ENCODE measurements at regions not wholly inside any gene's neighbourhood (a gene's known extent, or its start where the extent isn't known, plus 50 kb on each side); places are given as distances from the start of the nearest gene placed in this dataset.
"Not testable (repeated sequence)": the region's sequence is repeated elsewhere in the genome, so short reads cannot be mapped to it uniquely, and the experiment has no call there.

GRCh38 chr1:95297906-95298305 is 63.9 kb downstream of the RWDD3 start:
- DNase-seq (ENCODE audit: low read depth), result not testable (repeated sequence)

DNA sequence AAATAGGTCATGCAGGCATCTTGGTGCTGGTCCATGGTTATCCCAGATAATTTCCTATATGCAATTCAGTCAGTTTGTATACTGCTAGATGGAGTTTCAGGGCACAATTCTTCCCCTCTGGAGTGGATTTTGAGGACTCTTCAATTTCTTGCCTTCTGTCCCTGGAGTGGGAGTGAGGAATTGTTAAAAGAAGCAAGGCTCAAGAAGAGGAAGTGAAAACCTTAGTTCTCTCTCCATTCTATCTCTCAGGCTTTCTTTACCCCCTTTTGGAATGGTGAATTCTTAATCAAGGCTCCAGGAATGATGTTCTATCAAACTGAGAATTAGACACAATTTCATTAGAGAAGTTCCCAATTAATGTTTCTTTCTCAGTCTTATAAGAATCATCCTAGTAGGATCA is 67.1 kb downstream of the RWDD3 start:
- no peak for DNase-seq (ENCODE audit: low read depth)

- no peak for DNase-seq (ENCODE audit: low read depth)
Observed at GRCh38 chr1:95301614-95302013, 67.6 kb downstream of the RWDD3 start.

GRCh38 chr1:95304803-95305202 is 70.8 kb downstream of the RWDD3 start:
- DNase-seq (ENCODE audit: low read depth), result no peak

GRCh38 chr1:95308276-95309030 is 74.4 kb downstream of the RWDD3 start:
- DNase-seq (ENCODE audit: low read depth), result no peak

DNA sequence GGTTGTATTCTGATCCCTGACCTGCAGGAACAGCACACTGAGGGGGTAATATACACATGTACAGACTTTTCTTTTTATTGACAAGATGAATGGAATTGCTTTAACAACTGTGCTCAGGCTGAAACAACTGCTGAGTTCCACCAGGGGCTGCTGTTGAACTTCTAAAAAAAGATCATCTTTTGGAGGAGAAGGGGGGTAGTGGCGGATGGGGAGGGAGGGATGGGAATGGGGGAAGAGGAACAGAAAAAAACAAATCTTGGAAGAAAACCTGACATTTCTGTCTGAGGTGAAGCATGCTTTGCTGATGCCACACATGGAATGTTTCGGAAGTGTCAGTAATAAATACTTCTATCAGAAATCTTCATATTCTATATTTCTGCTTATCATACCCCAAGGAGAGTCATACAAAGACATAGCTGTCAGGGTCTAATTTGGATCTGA is 75.0 kb downstream of the RWDD3 start:
- DNase-seq (ENCODE audit: low read depth), result peak; percentile 4

DNA sequence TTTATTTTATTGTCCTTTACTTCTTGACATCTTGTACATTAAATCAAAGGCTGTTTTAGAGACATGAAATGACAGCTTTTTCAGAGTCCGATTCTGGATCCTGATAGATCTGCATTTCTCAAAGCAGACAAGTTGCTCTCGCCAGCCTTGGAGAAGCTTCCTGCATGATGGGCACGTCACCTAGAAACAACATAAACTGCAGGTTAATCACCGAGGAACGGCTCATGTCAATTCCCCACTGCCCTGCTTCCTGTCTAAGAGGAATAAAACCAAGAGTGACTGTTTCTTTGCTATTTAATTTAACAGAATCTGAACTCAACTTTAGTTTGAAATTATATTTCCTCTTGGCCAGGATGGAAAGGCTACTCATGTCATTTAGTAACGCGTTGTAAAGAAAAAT is 77.0 kb downstream of the RWDD3 start:
- DNase-seq (ENCODE audit: low read depth), result no peak

GRCh38 chr1:95311762-95312161 is 77.8 kb downstream of the RWDD3 start:
- no peak for DNase-seq (ENCODE audit: low read depth)

DNA sequence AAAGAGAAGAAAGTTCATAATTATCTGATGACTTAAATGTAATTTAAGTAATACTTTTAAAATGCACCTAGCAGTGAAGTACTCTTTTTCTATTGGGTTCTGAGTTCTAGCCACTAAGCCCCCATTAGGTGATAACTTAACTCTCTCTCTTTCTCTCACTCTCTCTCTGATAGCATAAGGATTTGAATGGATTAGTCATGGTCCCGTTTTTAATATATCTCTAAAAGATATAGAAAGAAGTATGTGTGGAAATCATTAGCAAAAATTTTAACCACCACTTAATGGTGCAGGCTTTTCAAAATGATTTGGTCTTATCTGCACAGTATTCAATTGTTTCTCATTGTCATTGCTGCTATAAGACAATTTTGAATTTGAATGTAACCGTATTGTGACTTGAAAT is 78.2 kb downstream of the RWDD3 start:
- no peak for DNase-seq (ENCODE audit: low read depth)

DNA sequence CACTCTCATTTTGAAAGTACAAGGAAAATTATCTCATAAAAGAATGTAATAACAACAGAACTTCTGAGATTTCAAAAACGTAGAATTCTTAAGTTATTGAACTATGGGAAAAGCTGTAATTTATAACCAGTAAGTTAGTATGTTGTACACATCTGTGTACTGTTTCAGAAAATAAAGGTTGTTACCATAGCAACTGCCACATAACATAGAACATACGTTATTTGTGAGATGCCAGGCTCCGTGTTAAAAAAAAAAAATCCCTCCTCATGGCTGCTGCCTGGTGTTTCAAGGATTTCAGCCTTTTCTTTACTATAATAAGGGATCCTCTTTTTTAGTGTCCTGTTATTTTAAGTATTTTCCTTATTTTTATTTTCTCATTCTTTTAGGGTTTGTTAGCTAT is 79.5 kb downstream of the RWDD3 start:
- no peak for DNase-seq (ENCODE audit: low read depth)

DNA sequence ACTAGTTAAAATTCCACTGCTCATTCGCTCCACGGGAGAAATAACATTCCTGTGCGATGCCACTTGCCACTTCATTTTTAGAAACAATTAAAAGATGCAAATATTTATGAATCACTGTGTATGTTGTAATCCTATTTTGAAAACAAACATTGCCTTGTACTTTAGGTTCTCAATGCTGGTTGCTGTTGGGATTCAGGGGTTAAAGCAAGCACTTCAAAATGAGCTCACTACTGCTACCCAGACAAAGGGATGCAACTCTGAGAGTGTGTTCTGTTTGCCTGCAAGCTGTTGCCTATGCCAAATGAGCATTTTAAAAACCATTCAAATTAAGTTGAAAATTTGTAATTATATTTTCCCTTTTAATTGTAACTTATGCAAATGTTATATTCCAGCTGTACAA is 87.5 kb downstream of the RWDD3 start:
- no peak for DNase-seq (ENCODE audit: low read depth)

GRCh38 chr1:95323123-95323522 is 89.1 kb downstream of the RWDD3 start:
- DNase-seq (ENCODE audit: low read depth), result no peak

DNA sequence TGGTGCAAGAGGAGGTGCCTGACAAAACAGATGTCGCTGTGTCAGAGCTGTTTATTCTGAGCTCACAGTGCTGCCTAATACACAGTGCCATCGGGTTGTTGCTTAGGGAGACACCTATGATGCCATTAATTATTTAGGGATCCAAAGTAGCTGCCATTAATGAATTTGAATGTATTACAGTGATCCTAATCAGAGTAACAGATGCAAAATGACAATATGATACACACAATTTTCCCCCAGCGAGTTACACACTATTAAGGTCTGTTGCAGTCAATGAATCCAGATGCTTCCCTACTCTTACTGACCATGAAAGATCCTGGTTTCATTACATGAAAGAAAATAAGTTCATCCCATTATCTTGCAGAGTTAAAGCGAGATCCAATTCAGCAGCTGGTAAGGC is 91.3 kb downstream of the RWDD3 start:
- DNase-seq (ENCODE audit: low read depth), result no peak

DNA sequence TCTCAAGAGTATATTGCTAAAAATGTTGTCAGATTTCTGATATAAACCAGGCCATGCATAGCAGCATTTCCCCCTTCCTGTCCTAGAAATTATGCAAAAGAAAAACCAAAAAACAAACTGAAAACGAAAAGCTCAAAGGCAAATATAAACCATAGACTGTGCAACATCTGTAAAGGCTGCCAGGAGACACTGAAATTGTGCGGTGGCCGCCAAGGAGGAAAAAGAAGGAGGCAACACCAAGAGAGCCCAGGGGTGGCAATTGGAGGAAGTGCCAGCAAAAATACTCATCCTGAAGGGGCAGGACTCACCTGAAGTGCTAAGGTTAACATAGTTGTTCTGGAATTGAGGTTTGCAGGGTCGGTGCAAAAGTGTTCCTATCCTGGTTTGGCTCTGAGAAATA is 92.0 kb downstream of the RWDD3 start:
- no peak for DNase-seq (ENCODE audit: low read depth)

GRCh38 chr1:95332754-95333153 is 98.7 kb downstream of the RWDD3 start:
- no peak for DNase-seq (ENCODE audit: low read depth)

DNA sequence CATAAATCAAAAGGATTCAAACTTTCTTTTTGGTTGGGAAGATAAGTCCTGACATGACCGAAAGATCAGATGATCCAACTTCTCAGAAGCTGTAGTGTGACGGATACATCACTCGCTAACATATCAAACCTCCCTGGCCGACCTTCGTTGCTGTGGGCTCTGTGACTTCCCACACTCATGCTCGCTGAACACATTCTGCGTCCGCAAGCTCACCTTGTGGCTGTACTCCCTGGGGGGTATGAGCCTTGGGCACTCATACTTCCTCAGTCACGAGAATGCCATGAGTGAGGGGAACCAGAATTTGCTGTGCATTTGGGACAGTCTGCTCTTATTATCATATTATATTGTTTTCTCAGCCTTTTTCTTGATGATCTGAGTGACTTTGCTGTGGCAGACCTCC is 105.4 kb downstream of the RWDD3 start:
- DNase-seq (ENCODE audit: low read depth), result no peak

- no peak for DNase-seq (ENCODE audit: low read depth)
Observed at GRCh38 chr1:95340061-95340460, 106.1 kb downstream of the RWDD3 start.

DNA sequence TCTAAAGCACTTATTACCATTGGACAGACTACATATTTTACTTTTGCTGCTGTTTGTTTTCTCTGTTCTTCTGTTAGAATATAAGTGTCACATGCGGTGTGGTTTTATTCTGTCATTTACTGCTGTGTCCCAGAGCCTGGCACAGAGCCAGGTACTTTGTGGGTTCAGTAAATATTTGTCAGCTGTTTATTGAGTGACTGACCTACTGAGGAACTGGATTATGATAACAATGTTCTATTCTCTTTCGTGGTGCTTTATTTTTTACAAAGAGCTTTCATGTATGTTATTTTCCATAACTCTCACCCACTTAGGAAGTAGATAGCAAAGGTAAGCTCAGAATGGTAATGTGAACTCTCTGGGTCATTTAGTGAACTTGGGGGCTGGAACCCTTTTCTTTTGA is 118.8 kb downstream of the RWDD3 start:
- DNase-seq (ENCODE audit: low read depth), result no peak

DNA sequence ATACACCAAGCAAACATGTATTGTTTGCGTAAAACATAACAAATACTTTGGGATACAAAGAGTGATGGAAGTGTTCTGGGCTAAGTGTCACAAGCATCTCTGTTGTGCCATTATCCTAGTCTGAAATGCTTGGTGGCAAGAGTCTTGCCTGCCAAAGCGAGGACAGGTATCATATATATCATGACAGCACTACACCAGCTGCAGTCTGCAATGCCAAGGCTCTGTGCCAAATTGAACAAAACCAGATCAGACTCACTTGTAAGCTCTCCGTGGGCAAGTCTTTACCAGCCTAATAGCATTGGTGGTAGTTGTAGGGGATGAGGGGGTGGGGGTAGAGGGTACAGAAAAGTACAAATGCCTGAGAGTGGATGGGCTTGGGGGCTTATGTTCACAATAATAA is 119.2 kb downstream of the RWDD3 start:
- DNase-seq (ENCODE audit: low read depth), result no peak

GRCh38 chr1:95364546-95364945 is 130.5 kb downstream of the RWDD3 start:
- no peak for DNase-seq (ENCODE audit: low read depth)

GRCh38 chr1:95366498-95366897 is 132.5 kb downstream of the RWDD3 start:
- no peak for DNase-seq (ENCODE audit: low read depth)

GRCh38 chr1:95368178-95368577 is 134.2 kb downstream of the RWDD3 start:
- DNase-seq (ENCODE audit: low read depth), result no peak

DNA sequence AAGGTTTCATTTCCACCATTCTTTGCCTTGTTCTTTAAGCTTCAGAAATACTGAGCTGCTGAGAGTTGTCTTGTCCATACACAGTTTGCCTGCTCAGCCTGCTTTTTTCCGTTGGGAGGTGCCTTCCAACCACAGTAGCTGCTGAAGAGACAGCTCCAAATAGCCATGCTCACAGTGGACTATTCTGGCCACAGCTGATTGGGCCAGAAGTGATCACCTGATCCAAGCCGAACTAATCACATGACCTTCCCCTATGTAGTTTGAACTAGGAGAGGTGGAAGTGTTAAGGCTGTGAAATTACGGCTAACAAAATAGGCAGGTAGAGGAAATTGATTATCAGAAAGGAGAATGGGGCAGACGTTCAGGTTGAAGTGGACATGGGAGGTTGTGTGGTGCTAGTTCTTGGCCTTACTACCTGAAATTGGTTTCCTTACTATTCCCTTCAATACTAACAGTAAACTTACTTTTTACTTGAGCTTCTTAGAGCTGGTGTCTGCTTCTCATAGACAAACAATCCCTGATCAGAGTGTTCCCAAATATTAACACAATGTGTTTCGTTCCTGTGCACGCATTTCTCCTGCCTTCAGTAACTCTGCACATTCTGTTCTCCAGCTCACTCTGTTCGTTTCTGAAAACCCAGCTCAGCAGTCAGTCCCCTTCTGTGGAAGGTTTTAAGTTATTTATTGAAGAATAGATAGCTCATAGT is 136.1 kb downstream of the RWDD3 start:
- no peak for DNase-seq (ENCODE audit: low read depth)
